ENCODE measurements at regions not wholly inside any gene's neighbourhood (a gene's known extent, or its start where the extent isn't known, plus 50 kb on each side); places are given as distances from the start of the nearest gene placed in this dataset.

- Histone ChIP-seq H3K9me3 (ENCODE audit: low read length) (no peaks in the 10 kb centered on the region), H3K4me2 (ENCODE audit: low read length) (no peak overlapping the region), H3K27ac (ENCODE audit: low read length) (peak overlapping the region; percentile 53), H2AFZ (ENCODE audit: low read depth, low read length) (no peak overlapping the region), H3K27me3 (ENCODE audit: insufficient read depth, low read depth, low read length) (no peaks in the 10 kb centered on the region), H3K9ac (ENCODE audit: low read length) (no peak overlapping the region), H3F3A (ENCODE audit: insufficient read depth, low read length, poor library complexity, severe bottlenecking) (no peaks in the 10 kb centered on the region), H3K79me2 (replicated peaks; ENCODE audit: insufficient read depth, low read length) (no peaks in the 10 kb centered on the region), H3K9me2 (ENCODE audit: insufficient read depth, low read length) (no peaks in the 10 kb centered on the region), H3K36me3 (ENCODE audit: insufficient read depth, low read length) (no peaks in the 10 kb centered on the region), H4K20me1 (ENCODE audit: insufficient read depth) (no peaks in the 10 kb centered on the region), H3K4me3 (ENCODE audit: low read length) (no peak overlapping the region)
- no peak for TF ChIP-seq CTCF (IDR thresholded peaks at IDR 0.05; ENCODE audit: poor library complexity, severe bottlenecking)
- TF ChIP-seq POLR2AphosphoS5 (IDR thresholded peaks at IDR 0.05), result peak; percentile 94
- peak; percentile 62 for TF ChIP-seq REST (IDR thresholded peaks at IDR 0.05; ENCODE audit: borderline replicate concordance)
- peak; percentile 99 for TF ChIP-seq EP300 (conservative IDR thresholded peaks at IDR 0.05; ENCODE audit: poor library complexity, severe bottlenecking)
Measured at GRCh38 chr5:63155310-63155631, 576.7 kb downstream of the LRRC70 start.

GRCh38 chr5:63154476-63155309 lies 576.1 kb downstream of the LRRC70 start:
- Histone ChIP-seq H3K4me3 (ENCODE audit: low read length) (peak overlapping the region; percentile 16), H3K27me3 (ENCODE audit: insufficient read depth, low read depth, low read length) (no peaks in the 10 kb centered on the region), H3K9me3 (ENCODE audit: low read length) (no peaks in the 10 kb centered on the region), H3K9ac (ENCODE audit: low read length) (no peak overlapping the region), H3K27ac (ENCODE audit: low read length) (peak overlapping the region; percentile 53), H4K20me1 (ENCODE audit: insufficient read depth) (no peaks in the 10 kb centered on the region), H3F3A (ENCODE audit: insufficient read depth, low read length, poor library complexity, severe bottlenecking) (no peaks in the 10 kb centered on the region), H3K36me3 (ENCODE audit: insufficient read depth, low read length) (no peaks in the 10 kb centered on the region), H2AFZ (ENCODE audit: low read depth, low read length) (no peak overlapping the region), H3K79me2 (replicated peaks; ENCODE audit: insufficient read depth, low read length) (no peaks in the 10 kb centered on the region), H3K9me2 (ENCODE audit: insufficient read depth, low read length) (no peaks in the 10 kb centered on the region), H3K4me2 (ENCODE audit: low read length) (no peak overlapping the region)
- TF ChIP-seq CTCF (IDR thresholded peaks at IDR 0.05; ENCODE audit: poor library complexity, severe bottlenecking), result no peak
- no peak for TF ChIP-seq TAF1 (IDR thresholded peaks at IDR 0.05; ENCODE audit: low read depth)
- TF ChIP-seq REST (IDR thresholded peaks at IDR 0.05; ENCODE audit: borderline replicate concordance), result no peak
- no peak for TF ChIP-seq EZH2 (IDR thresholded peaks at IDR 0.05; ENCODE audit: borderline replicate concordance, insufficient read depth, low read length, poor library complexity, severe bottlenecking)
- no peak for TF ChIP-seq SMC3 (conservative IDR thresholded peaks at IDR 0.05; ENCODE audit: poor library complexity)
- no peak for TF ChIP-seq RAD21 (conservative IDR thresholded peaks at IDR 0.05)
- TF ChIP-seq POLR2AphosphoS5 (IDR thresholded peaks at IDR 0.05), result no peak
- no peak for TF ChIP-seq EP300 (conservative IDR thresholded peaks at IDR 0.05; ENCODE audit: poor library complexity, severe bottlenecking)
- TF ChIP-seq MXI1 (conservative IDR thresholded peaks at IDR 0.05; ENCODE audit: poor library complexity, severe bottlenecking), result no peak
